HEK293 (cell line): ENCODE measurements at regions not wholly inside any gene's neighbourhood (a gene's known extent, or its start where the extent isn't known, plus 50 kb on each side); places are given as distances from the start of the nearest gene placed in this dataset.

Experiments
- CTCF ChIA-PET: fragments of 350-600 bp; formaldehyde crosslinking; extraction: SDS; loops from one replicate; lab custom pipeline; 2021; ENCODE audit warnings: antibody characterized with exemption; lab: Yijun Ruan, JAX
- POLR2A ChIA-PET: fragments of 300-600 bp; formaldehyde crosslinking; extraction: SDS; loops from one replicate; lab custom pipeline; 2020; ENCODE audit warnings: antibody characterized with exemption, inconsistent platforms; lab: Yijun Ruan, JAX
- H3K27ac ChIP-seq: fragments of 200-500 bp; sonication (Bioruptor generic); 2 replicates; pipeline ENCODE4 v1.5.1; 2014; ENCODE audit warnings: low read depth, low read length, control low read depth, inconsistent platforms; ENCODE audit errors: extremely low read depth
- H3K36me3 ChIP-seq, 2 experiments: fragments of 200-500 bp in 1 of 2; sonication (Bioruptor generic) in 1 of 2; 1 replicate in 1 of 2; 2 replicates in 1 of 2; pipeline ENCODE4 v1.5.1; 2014 to 2017; ENCODE audit warnings: inconsistent platforms in 2 of 2, low read length in 2 of 2; ENCODE audit not compliant: control insufficient read depth in 2 of 2, insufficient read depth in 1 of 2
- H3K4me1 ChIP-seq: fragments of 200-500 bp; sonication (Bioruptor generic); 2 replicates; pipeline ENCODE4 v1.5.1; 2014; ENCODE audit warnings: mild to moderate bottlenecking, low read length, inconsistent platforms; ENCODE audit not compliant: control insufficient read depth, insufficient read depth
- H3K4me3 ChIP-seq: 2 replicates; pipeline ENCODE4 v1.5.1; 2011; ENCODE audit warnings: low read depth, mild to moderate bottlenecking, control low read depth, low read length, moderate library complexity
- H3K9me3 ChIP-seq: fragments of 200-500 bp; sonication (Bioruptor generic); 2 replicates; pipeline ENCODE4 v1.5.1; 2014; ENCODE audit warnings: low read depth, low read length, inconsistent platforms; ENCODE audit not compliant: control insufficient read depth, insufficient read depth
- SALL2 ChIP-seq: fragments of 450-650 bp; formaldehyde crosslinking; IDR thresholded peaks from 2 replicates; pipeline ENCODE4 v1.5.0; 2017; ENCODE audit warnings: missing biosample characterization, mild to moderate bottlenecking, missing genetic modification characterization, borderline replicate concordance
- SCRT2 ChIP-seq: fragments of 450-650 bp; formaldehyde crosslinking; IDR thresholded peaks from 2 replicates; pipeline ENCODE4 v1.5.1; 2016; ENCODE audit warnings: missing biosample characterization, missing genetic modification characterization
- ZBTB20 ChIP-seq: fragments of 450-650 bp; formaldehyde crosslinking; IDR thresholded peaks from 2 replicates; pipeline ENCODE4 v1.5.1; 2016; ENCODE audit warnings: missing biosample characterization, missing genetic modification characterization
- ZNF112 ChIP-seq: fragments of 450-650 bp; formaldehyde crosslinking; IDR thresholded peaks from 2 replicates; pipeline ENCODE4 v1.5.0; 2017; ENCODE audit warnings: missing biosample characterization, missing genetic modification characterization
- ZNF140 ChIP-seq: fragments of 450-650 bp; formaldehyde crosslinking; IDR thresholded peaks from 2 replicates; pipeline ENCODE4 v1.5.1; 2016; ENCODE audit warnings: missing biosample characterization, missing genetic modification characterization
- ZNF274 ChIP-seq, 2 experiments: fragments of 200-500 bp in 1 of 2; fragments of 450-650 bp in 1 of 2; sonication (Bioruptor generic) in 1 of 2; formaldehyde crosslinking in 1 of 2; IDR thresholded peaks; 2 replicates each; pipeline versions ENCODE4 v1.5.1 to v1.6.1; 2014 to 2016; ENCODE audit warnings: borderline replicate concordance in 1 of 2, inconsistent platforms in 1 of 2, low read length in 1 of 2, missing biosample characterization in 1 of 2, missing genetic modification characterization in 1 of 2
- ZNF280C ChIP-seq: fragments of 450-650 bp; formaldehyde crosslinking; IDR thresholded peaks from 2 replicates; pipeline ENCODE4 v1.5.1; 2016; ENCODE audit warnings: missing biosample characterization, missing genetic modification characterization
- ZNF341 ChIP-seq: fragments of 450-650 bp; formaldehyde crosslinking; IDR thresholded peaks from 2 replicates; pipeline ENCODE4; 2016; ENCODE audit warnings: low read depth, missing biosample characterization, missing genetic modification characterization
- ZNF362 ChIP-seq: fragments of 450-650 bp; formaldehyde crosslinking; IDR thresholded peaks from 2 replicates; pipeline ENCODE4 v1.5.1; 2016; ENCODE audit warnings: missing biosample characterization, missing genetic modification characterization
- ZNF473 ChIP-seq: fragments of 450-650 bp; formaldehyde crosslinking; IDR thresholded peaks from 2 replicates; pipeline ENCODE4 v1.5.1; 2017; ENCODE audit warnings: missing biosample characterization, missing genetic modification characterization
- ZNF48 ChIP-seq: fragments of 450-650 bp; formaldehyde crosslinking; IDR thresholded peaks from 2 replicates; pipeline ENCODE4 v1.5.1; 2016; ENCODE audit warnings: missing biosample characterization, missing genetic modification characterization
- ZNF510 ChIP-seq: fragments of 450-650 bp; formaldehyde crosslinking; IDR thresholded peaks from 2 replicates; pipeline ENCODE4 v1.5.1; 2018; ENCODE audit warnings: mild to moderate bottlenecking, missing genetic modification characterization, missing biosample characterization; ENCODE audit not compliant: insufficient replicate concordance
- ZNF571 ChIP-seq: fragments of 450-650 bp; formaldehyde crosslinking; IDR thresholded peaks from 2 replicates; pipeline ENCODE4 v1.5.0; 2017; ENCODE audit warnings: missing biosample characterization, missing genetic modification characterization
- ZNF658 ChIP-seq: fragments of 450-650 bp; formaldehyde crosslinking; IDR thresholded peaks from 2 replicates; pipeline ENCODE4; 2016; ENCODE audit warnings: missing biosample characterization, missing genetic modification characterization
- ZNF707 ChIP-seq: fragments of 450-650 bp; formaldehyde crosslinking; IDR thresholded peaks from 2 replicates; pipeline ENCODE4 v1.5.1; 2016; ENCODE audit warnings: missing biosample characterization, missing genetic modification characterization
- ZNF792 ChIP-seq: fragments of 450-650 bp; formaldehyde crosslinking; IDR thresholded peaks from 2 replicates; pipeline ENCODE4 v1.5.1; 2016; ENCODE audit warnings: missing biosample characterization, missing genetic modification characterization
- TF ChIP-seq, protein P1 (sequence below): fragments of 450-650 bp; formaldehyde crosslinking; IDR thresholded peaks from 2 replicates; pipeline ENCODE4 v1.5.1; 2016; ENCODE audit warnings: missing biosample characterization, missing genetic modification characterization
- TF ChIP-seq, protein P2 (sequence below): fragments of 450-650 bp; formaldehyde crosslinking; IDR thresholded peaks from 2 replicates; pipeline ENCODE4 v1.5.1; 2017; ENCODE audit warnings: missing biosample characterization, missing genetic modification characterization
- TF ChIP-seq, protein P3 (sequence below): fragments of 450-650 bp; formaldehyde crosslinking; IDR thresholded peaks from 2 replicates; pipeline ENCODE4 v1.5.1; 2016; ENCODE audit warnings: missing biosample characterization, missing genetic modification characterization
- TF ChIP-seq, protein P4 (sequence below): fragments of 450-650 bp; formaldehyde crosslinking; IDR thresholded peaks from 2 replicates; pipeline ENCODE4 v1.5.1; 2016; ENCODE audit warnings: missing biosample characterization, missing genetic modification characterization

DNA sequence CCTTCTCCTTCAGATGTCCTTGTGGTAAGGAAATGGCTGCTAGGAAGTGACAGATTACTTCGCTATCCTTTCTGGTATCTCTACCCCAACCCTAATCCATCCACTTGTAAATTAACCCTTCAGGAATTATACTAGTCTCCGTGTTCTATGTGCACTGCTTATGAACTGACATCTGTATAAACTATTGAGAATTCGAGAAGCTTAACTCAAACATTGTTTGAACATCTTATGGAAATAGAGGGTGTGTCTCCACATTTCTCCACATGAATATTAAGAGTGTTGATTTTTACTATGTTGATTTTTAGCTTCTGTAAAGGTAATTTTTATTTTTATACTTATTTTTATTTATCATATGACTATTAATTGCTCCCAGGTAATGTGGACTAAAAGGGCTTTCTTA lies 457.6 kb upstream of the ZNF337 start:
- Histone ChIP-seq H3K9me3 (no peaks in the 10 kb centered on the region), H3K4me3 (no peak overlapping the region), H3K4me1 (no peaks in the 10 kb centered on the region), H3K36me3 (no peaks in the 10 kb centered on the region), H3K27ac (no peak overlapping the region)
- TF ChIP-seq, protein P1, sequence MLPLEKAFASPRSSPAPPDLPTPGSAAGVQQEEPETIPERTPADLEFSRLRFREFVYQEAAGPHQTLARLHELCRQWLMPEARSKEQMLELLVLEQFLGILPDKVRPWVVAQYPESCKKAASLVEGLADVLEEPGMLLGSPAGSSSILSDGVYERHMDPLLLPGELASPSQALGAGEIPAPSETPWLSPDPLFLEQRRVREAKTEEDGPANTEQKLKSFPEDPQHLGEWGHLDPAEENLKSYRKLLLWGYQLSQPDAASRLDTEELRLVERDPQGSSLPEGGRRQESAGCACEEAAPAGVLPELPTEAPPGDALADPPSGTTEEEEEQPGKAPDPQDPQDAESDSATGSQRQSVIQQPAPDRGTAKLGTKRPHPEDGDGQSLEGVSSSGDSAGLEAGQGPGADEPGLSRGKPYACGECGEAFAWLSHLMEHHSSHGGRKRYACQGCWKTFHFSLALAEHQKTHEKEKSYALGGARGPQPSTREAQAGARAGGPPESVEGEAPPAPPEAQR (tag by site-specific recombination), result no peak
- TF ChIP-seq ZNF140 (tag by site-specific recombination) (no peak), ZNF280C (tag by site-specific recombination) (no peak), ZNF362 (no peak), ZNF792 (tag by site-specific recombination) (no peak), ZNF112 (tag by site-specific recombination) (no peak), ZNF274 (IDR thresholded peaks at IDR 0.05; ENCODE audit: low read length) (no peak), ZNF274 (tag by site-specific recombination; IDR thresholded peaks at IDR 0.05; ENCODE audit: borderline replicate concordance) (no peak), ZNF341 (tag by site-specific recombination) (no peak)
- TF ChIP-seq, protein P2, sequence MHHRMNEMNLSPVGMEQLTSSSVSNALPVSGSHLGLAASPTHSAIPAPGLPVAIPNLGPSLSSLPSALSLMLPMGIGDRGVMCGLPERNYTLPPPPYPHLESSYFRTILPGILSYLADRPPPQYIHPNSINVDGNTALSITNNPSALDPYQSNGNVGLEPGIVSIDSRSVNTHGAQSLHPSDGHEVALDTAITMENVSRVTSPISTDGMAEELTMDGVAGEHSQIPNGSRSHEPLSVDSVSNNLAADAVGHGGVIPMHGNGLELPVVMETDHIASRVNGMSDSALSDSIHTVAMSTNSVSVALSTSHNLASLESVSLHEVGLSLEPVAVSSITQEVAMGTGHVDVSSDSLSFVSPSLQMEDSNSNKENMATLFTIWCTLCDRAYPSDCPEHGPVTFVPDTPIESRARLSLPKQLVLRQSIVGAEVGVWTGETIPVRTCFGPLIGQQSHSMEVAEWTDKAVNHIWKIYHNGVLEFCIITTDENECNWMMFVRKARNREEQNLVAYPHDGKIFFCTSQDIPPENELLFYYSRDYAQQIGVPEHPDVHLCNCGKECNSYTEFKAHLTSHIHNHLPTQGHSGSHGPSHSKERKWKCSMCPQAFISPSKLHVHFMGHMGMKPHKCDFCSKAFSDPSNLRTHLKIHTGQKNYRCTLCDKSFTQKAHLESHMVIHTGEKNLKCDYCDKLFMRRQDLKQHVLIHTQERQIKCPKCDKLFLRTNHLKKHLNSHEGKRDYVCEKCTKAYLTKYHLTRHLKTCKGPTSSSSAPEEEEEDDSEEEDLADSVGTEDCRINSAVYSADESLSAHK (tag by site-specific recombination), result no peak
- ChIA-PET POLR2A (no interaction called here), CTCF (no interaction called here)

DNA sequence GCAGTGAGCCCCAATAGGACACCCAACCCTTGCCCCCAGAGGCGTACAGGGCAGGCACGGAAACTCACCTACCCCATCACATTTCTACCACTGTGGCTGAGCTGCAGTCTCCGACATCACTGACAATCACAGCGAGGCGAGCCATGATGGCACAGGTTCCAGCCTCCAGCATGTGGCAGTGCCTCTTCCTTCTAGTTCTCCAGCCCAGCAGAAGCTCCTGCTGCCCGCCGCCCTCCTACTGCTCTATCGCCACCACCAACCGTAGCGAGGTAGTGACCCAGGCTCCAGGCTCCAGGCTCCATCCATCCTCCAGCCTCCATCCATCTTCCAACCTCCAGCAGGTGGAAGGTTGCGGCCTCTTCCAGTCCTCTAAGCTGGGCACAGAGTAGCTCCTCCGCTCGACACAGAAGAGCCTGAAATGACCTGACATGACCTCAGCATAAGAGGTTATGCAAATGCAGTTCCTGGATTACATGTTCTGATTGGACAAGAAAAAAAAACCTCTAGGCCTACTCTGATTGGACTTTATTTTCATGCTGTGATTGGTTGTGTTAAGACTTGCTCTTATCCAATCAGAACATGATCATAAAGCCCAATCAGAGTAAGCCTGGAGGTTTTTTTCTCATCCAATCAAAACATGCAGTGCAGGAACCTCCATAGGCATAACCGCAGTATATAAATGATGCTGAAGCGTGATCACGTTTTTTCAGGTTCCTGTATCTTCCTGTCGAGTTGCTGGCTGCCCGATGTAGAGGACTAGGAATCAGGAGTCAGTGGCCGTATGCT lies 438.9 kb upstream of the ZNF337 start:
- Histone ChIP-seq H3K36me3 (no peaks in the 10 kb centered on the region), H3K4me3 (no peak overlapping the region), H3K9me3 (no peaks in the 10 kb centered on the region), H3K27ac (no peak overlapping the region), H3K4me1 (no peaks in the 10 kb centered on the region)
- CTCF ChIA-PET, result no interaction called here
- no peak for TF ChIP-seq ZNF792 (tag by site-specific recombination)
- TF ChIP-seq ZNF473 (tag by site-specific recombination), result no peak
- POLR2A ChIA-PET, result no interaction called here

- H3K4me3 ChIP-seq, result no peak overlapping the region
- ChIA-PET CTCF (no interaction called here), POLR2A (no interaction called here)
- no peaks in the 10 kb centered on the region for H3K36me3 ChIP-seq
- no peak overlapping the region for H3K27ac ChIP-seq
- H3K9me3 ChIP-seq, result no peaks in the 10 kb centered on the region
- no peaks in the 10 kb centered on the region for H3K4me1 ChIP-seq
- TF ChIP-seq ZNF571 (no peak), SALL2 (tag by site-specific recombination) (no peak), ZNF48 (tag by site-specific recombination) (no peak), ZNF510 (tag by site-specific recombination) (no peak), ZNF658 (no peak), ZBTB20 (tag by site-specific recombination) (no peak), ZNF707 (tag by site-specific recombination) (no peak), SCRT2 (no peak)
- TF ChIP-seq, protein P3, sequence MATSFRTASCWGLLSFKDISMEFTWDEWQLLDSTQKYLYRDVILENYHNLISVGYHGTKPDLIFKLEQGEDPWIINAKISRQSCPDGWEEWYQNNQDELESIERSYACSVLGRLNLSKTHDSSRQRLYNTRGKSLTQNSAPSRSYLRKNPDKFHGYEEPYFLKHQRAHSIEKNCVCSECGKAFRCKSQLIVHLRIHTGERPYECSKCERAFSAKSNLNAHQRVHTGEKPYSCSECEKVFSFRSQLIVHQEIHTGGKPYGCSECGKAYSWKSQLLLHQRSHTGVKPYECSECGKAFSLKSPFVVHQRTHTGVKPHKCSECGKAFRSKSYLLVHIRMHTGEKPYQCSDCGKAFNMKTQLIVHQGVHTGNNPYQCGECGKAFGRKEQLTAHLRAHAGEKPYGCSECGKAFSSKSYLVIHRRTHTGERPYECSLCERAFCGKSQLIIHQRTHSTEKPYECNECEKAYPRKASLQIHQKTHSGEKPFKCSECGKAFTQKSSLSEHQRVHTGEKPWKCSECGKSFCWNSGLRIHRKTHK (tag by site-specific recombination), result no peak
- TF ChIP-seq, protein P4, sequence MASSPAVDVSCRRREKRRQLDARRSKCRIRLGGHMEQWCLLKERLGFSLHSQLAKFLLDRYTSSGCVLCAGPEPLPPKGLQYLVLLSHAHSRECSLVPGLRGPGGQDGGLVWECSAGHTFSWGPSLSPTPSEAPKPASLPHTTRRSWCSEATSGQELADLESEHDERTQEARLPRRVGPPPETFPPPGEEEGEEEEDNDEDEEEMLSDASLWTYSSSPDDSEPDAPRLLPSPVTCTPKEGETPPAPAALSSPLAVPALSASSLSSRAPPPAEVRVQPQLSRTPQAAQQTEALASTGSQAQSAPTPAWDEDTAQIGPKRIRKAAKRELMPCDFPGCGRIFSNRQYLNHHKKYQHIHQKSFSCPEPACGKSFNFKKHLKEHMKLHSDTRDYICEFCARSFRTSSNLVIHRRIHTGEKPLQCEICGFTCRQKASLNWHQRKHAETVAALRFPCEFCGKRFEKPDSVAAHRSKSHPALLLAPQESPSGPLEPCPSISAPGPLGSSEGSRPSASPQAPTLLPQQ (tag by site-specific recombination), result no peak
Measured at GRCh38 chr20:26134606-26135005, 438.0 kb upstream of the ZNF337 start.
